Prostate gland (tissue), 2 donors: ENCODE measurements at regions not wholly inside any gene's neighbourhood (a gene's known extent, or its start where the extent isn't known, plus 50 kb on each side); places are given as distances from the start of the nearest gene placed in this dataset.
"Not testable (repeated sequence)": the region's sequence is repeated elsewhere in the genome, so short reads cannot be mapped to it uniquely, and the experiment has no call there.

Experiments
- DNase-seq: peaks from one replicate; pipeline ENCODE4 v3.0.0-alpha.2; 2019; ENCODE audit warnings: low spot score
- H3K27ac ChIP-seq, 2 donors: fragments of 200-600 bp; sonication (generic); 2 replicates each; pipeline ENCODE4 v1.5.1; 2017 to 2019
- H3K27me3 ChIP-seq: fragments of 200-600 bp; sonication (generic); replicated peaks from 2 replicates; pipeline ENCODE4 v1.5.1; 2019; ENCODE audit not compliant: insufficient read depth
- H3K36me3 ChIP-seq, 2 donors: fragments of 200-600 bp; sonication (generic); 1 replicate in 1 of 2; 2 replicates in 1 of 2; pipeline versions ENCODE4 v1.5.1 to v1.8.1; 2017 to 2019
- H3K4me1 ChIP-seq: fragments of 200-600 bp; sonication (generic); replicated peaks from 2 replicates; pipeline ENCODE4 v1.5.1; 2019
- H3K4me3 ChIP-seq, 2 donors: fragments of 200-600 bp; sonication (generic); 2 replicates each; pipeline ENCODE4 v1.5.1; 2017 to 2019
- H3K9me3 ChIP-seq: fragments of 200-600 bp; sonication (generic); 2 replicates; pipeline ENCODE4 v1.5.1; 2017
- CTCF ChIP-seq, 4 experiments: fragments of 200-600 bp in 2 of 4; fragments of 450-650 bp in 2 of 4; sonication (generic) in 2 of 4; IDR thresholded peaks; 1 replicate in 3 of 4; 2 replicates in 1 of 4; pipeline ENCODE4 v1.5.1; 2016 to 2019; ENCODE audit warnings: antibody characterized with exemption in 4 of 4, mild to moderate bottlenecking in 2 of 4, moderate library complexity in 2 of 4
- POLR2A ChIP-seq: fragments of 450-650 bp; IDR thresholded peaks from one replicate; pipeline ENCODE4 v1.6.1; 2016; ENCODE audit warnings: antibody characterized with exemption, mild to moderate bottlenecking
- POLR2AphosphoS5 ChIP-seq: sonication (generic); formaldehyde crosslinking; IDR thresholded peaks from one replicate; pipeline ENCODE4 v1.6.1; 2017; ENCODE audit warnings: antibody characterized with exemption
- WGBS: methylation state at CpG from one replicate; pipeline ENCODE4 v1.1.5; 2018; 5-methylcytosine and 5-hydroxymethylcytosine counted together
- intact Hi-C: fragments of 100-400 bp; cut with DNase I; formaldehyde crosslinking; loops from one replicate; pipeline ENCODE4 v1.14.2; 2022

- H3K36me3 ChIP-seq = no peaks in the 10 kb centered on the region
- intact Hi-C loops = no loop called here
- no peak overlapping the region for H3K4me3 ChIP-seq
- no peak for TF ChIP-seq CTCF (IDR thresholded peaks at IDR 0.05)
- TF ChIP-seq POLR2AphosphoS5 = no peak
- no peak for TF ChIP-seq POLR2A
- H3K27me3 ChIP-seq = no peaks in the 10 kb centered on the region
- WGBS = 92% methylated on average over 13 of the region's 17 CpGs
- DNase-seq = no peak
- H3K9me3 ChIP-seq = no peaks in the 10 kb centered on the region
- no peak overlapping the region for H3K27ac ChIP-seq
- no peaks in the 10 kb centered on the region for H3K4me1 ChIP-seq
Measured at GRCh38 chr14:105641075-105641937, 114.9 kb downstream of the TMEM121 start.

GRCh38 chr14:105641951-105642350 is 115.6 kb downstream of the TMEM121 start:
- H3K4me1 ChIP-seq, H3K4me3 ChIP-seq, H3K27me3 ChIP-seq, DNase-seq, H3K9me3 ChIP-seq, intact Hi-C loops, H3K27ac ChIP-seq, H3K36me3 ChIP-seq: not testable (repeated sequence)
- WGBS = 85% methylated on average over 6 of the region's 12 CpGs

- intact Hi-C loops, H3K9me3 ChIP-seq, H3K27ac ChIP-seq, H3K27me3 ChIP-seq, H3K4me1 ChIP-seq, DNase-seq, H3K4me3 ChIP-seq, H3K36me3 ChIP-seq: not testable (repeated sequence)
- no CpG with 5 or more reads among the region's 19 CpGs for WGBS
Measured at GRCh38 chr14:105642486-105642885, 116.1 kb downstream of the TMEM121 start.

- H3K4me3 ChIP-seq, DNase-seq, H3K36me3 ChIP-seq, H3K27ac ChIP-seq, intact Hi-C loops, H3K4me1 ChIP-seq, H3K9me3 ChIP-seq, H3K27me3 ChIP-seq: not testable (repeated sequence)
- WGBS = 92% methylated on average over 26 of the region's 30 CpGs
Measured at GRCh38 chr14:105643406-105644052, 117.1 kb downstream of the TMEM121 start.

GRCh38 chr14:105644053-105644435 is 117.7 kb downstream of the TMEM121 start:
- H3K9me3 ChIP-seq, intact Hi-C loops, H3K27ac ChIP-seq, DNase-seq, H3K4me3 ChIP-seq, H3K27me3 ChIP-seq, H3K36me3 ChIP-seq, H3K4me1 ChIP-seq: not testable (repeated sequence)
- 94% methylated on average over 9 of the region's 11 CpGs for WGBS

GRCh38 chr14:105644457-105644856 is 118.1 kb downstream of the TMEM121 start:
- H3K4me1 ChIP-seq, DNase-seq, H3K36me3 ChIP-seq, H3K27me3 ChIP-seq, intact Hi-C loops, H3K9me3 ChIP-seq, H3K27ac ChIP-seq, H3K4me3 ChIP-seq: not testable (repeated sequence)
- 95% methylated on average over 19 of the region's 19 CpGs for WGBS

GRCh38 chr14:105644891-105645290 is 118.5 kb downstream of the TMEM121 start:
- H3K9me3 ChIP-seq, H3K27me3 ChIP-seq, H3K4me3 ChIP-seq, DNase-seq, H3K27ac ChIP-seq, H3K4me1 ChIP-seq, intact Hi-C loops, H3K36me3 ChIP-seq: not testable (repeated sequence)
- WGBS = no CpG with 5 or more reads among the region's 14 CpGs

- H3K4me3 ChIP-seq, DNase-seq, H3K27me3 ChIP-seq, H3K4me1 ChIP-seq, intact Hi-C loops, H3K36me3 ChIP-seq, H3K9me3 ChIP-seq, H3K27ac ChIP-seq: not testable (repeated sequence)
- no CpG with 5 or more reads among the region's 6 CpGs for WGBS
Measured at GRCh38 chr14:105645389-105645788, 119.0 kb downstream of the TMEM121 start.
